ENCODE measurements at regions not wholly inside any gene's neighbourhood (a gene's known extent, or its start where the extent isn't known, plus 50 kb on each side); places are given as distances from the start of the nearest gene placed in this dataset.

DNA sequence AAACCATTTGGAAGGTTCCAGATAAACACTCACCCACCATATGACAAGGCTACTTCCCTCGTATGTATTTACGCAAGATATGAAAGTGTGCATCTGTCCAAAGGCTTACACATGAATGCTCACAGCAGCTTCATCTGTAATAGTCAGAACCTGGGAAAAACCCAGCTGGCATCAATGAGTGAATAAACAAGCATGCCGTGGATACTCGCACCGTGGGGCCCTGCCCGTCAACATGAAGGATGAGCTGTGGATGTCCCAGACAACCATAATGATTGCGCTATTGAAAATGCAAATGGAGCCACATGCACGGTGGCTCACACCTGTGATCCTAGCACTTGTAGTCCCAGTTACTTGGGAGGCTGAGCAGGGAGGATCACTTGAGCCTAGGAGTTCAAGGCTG is 60.6 kb upstream of the FCN1 start:
- no peak overlapping the region for H3K4me3 ChIP-seq (ENCODE audit: low read length)
- no peak overlapping the region for H3K4me2 ChIP-seq (ENCODE audit: low read length)
- no peaks in the 10 kb centered on the region for H3K36me3 ChIP-seq (ENCODE audit: insufficient read depth, low read length)
- H3K9me3 ChIP-seq (replicated peaks; ENCODE audit: low read length), result no peaks in the 10 kb centered on the region
- H3K9ac ChIP-seq (ENCODE audit: low read depth, low read length), result no peak overlapping the region
- H3K27me3 ChIP-seq (ENCODE audit: control insufficient read depth, insufficient read depth, low read length), result peaks cover 14% of the 10 kb centered on the region
- H3K4me1 ChIP-seq (ENCODE audit: control insufficient read depth, insufficient read depth, low read length), result no peaks in the 10 kb centered on the region

DNA sequence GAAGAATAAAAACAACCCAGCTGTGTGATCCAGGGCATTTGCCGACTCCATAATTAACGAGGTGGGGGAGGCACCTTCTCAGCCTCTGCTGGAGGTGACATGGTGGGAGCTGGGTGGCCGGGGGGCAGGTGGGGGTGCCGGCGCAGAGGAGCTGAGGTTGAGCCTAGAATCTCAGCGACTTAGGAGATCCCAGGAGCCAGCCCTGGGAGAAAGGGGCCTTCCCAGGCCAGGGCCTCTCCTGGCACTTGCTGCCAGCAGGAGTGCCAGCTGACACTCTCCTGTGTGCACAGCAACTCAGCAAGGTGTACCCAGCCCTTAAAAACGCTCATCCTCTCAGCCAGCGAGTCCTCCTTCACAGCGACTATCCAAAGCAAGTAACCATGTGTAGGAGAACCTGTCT is 62.8 kb upstream of the FCN1 start:
- Histone ChIP-seq H3K4me2 (ENCODE audit: low read length) (no peak overlapping the region), H3K27me3 (ENCODE audit: control insufficient read depth, insufficient read depth, low read length) (no peaks in the 10 kb centered on the region), H3K4me1 (ENCODE audit: control insufficient read depth, insufficient read depth, low read length) (no peaks in the 10 kb centered on the region), H3K9me3 (replicated peaks; ENCODE audit: low read length) (no peaks in the 10 kb centered on the region), H3K36me3 (ENCODE audit: insufficient read depth, low read length) (no peaks in the 10 kb centered on the region), H3K9ac (ENCODE audit: low read depth, low read length) (no peak overlapping the region), H3K4me3 (ENCODE audit: low read length) (no peak overlapping the region)

DNA sequence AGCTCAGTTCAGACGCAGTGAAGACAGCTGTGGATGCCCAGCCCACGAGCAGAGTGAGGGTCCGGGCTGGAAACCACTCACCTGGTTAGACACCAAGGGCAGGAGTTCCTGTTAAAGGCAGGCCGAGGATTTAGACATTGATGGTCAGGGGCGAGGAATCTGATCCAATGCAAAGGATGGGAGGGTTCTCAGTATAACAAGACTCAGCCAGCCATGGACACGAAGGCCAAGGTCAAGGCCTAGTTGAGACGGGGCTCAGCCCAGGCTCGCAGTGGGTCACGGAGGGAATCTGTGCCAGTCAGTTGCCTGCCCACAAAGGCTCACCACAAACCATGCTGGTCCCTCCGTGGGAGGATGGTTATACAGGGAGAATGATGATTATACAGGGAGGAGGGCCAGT is 63.3 kb upstream of the FCN1 start:
- no peaks in the 10 kb centered on the region for H3K4me1 ChIP-seq (ENCODE audit: control insufficient read depth, insufficient read depth, low read length)

DNA sequence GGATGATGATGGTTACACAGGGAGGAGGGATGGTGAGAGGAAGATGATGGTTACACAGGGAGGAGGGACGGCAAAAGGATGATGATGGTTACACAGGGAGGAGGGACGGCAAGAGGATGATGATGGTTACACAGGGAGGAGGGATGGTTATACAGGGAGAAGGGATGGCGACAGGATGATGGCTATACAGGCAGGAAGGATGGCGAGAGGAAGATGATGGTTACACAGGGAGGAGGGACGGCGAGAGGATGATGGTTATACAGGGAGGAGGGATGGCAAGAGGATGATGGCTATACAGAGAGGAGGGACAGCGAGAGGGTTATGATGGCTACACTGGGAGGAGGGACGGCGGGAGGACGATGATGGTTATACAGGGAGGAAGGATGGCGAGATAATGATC is 64.1 kb upstream of the FCN1 start:
- H3K9ac ChIP-seq (ENCODE audit: low read depth, low read length), result no peak overlapping the region
- H3K4me2 ChIP-seq (ENCODE audit: low read length), result no peak overlapping the region
- no peaks in the 10 kb centered on the region for H3K4me1 ChIP-seq (ENCODE audit: control insufficient read depth, insufficient read depth, low read length)
- H3K9me3 ChIP-seq (replicated peaks; ENCODE audit: low read length), result no peaks in the 10 kb centered on the region
- H3K27me3 ChIP-seq (ENCODE audit: control insufficient read depth, insufficient read depth, low read length), result no peaks in the 10 kb centered on the region
- no peaks in the 10 kb centered on the region for H3K36me3 ChIP-seq (ENCODE audit: insufficient read depth, low read length)
- no peak overlapping the region for H3K4me3 ChIP-seq (ENCODE audit: low read length)

More for the DNA sequence above, 63.3 kb upstream of the FCN1 start:
- H3K9me3 ChIP-seq (replicated peaks; ENCODE audit: low read length), result no peaks in the 10 kb centered on the region
- no peak overlapping the region for H3K9ac ChIP-seq (ENCODE audit: low read depth, low read length)
- H3K4me3 ChIP-seq (ENCODE audit: low read length), result no peak overlapping the region
- H3K27me3 ChIP-seq (ENCODE audit: control insufficient read depth, insufficient read depth, low read length), result no peaks in the 10 kb centered on the region
- no peak overlapping the region for H3K4me2 ChIP-seq (ENCODE audit: low read length)
- H3K36me3 ChIP-seq (ENCODE audit: insufficient read depth, low read length), result no peaks in the 10 kb centered on the region

DNA sequence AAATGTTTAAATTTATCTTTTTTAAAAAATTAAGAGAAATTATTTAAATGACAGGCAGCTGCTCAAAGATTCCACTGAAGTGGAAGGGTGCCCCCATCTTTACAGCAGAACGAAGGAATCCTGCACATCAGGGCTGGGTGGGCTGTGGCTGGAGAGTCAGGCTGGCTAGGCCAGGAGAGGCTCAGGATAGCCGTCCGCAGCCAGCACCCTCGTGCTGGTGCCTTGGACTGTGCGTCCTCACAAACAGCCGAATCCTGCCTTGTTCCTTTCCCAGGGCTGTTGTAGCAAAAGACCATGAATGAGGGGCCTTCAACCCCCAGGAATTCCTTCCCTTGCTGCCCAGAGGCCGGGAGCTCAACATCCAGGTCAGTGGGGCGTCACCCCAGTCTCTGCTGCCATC is 64.6 kb upstream of the FCN1 start:
- no peak overlapping the region for H3K4me2 ChIP-seq (ENCODE audit: low read length)
- H3K4me1 ChIP-seq (ENCODE audit: control insufficient read depth, insufficient read depth, low read length), result no peaks in the 10 kb centered on the region
- no peaks in the 10 kb centered on the region for H3K27me3 ChIP-seq (ENCODE audit: control insufficient read depth, insufficient read depth, low read length)
- no peak overlapping the region for H3K4me3 ChIP-seq (ENCODE audit: low read length)
- H3K9me3 ChIP-seq (replicated peaks; ENCODE audit: low read length), result no peaks in the 10 kb centered on the region
- H3K9ac ChIP-seq (ENCODE audit: low read depth, low read length), result no peak overlapping the region
- H3K36me3 ChIP-seq (ENCODE audit: insufficient read depth, low read length), result no peaks in the 10 kb centered on the region

DNA sequence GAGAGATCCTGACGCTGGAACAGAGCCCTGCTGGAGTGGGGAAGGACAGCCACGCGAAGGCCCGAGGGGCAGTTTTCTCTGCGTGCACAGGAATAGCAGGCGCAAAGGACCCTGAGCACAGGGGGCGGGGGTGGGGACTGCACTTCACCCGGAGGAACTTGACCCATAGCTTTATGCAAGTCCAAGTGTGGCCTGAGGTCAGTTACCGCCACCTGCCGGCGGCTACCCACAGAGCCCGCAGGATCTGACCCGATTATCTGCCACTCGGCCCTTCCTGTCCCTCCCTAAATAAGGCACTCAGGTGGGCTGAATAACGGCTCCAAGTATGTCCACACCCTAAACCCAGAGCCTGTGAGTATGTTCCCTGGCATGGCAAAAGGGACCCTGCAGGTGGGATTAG is 65.4 kb upstream of the FCN1 start:
- H3K36me3 ChIP-seq (ENCODE audit: insufficient read depth, low read length), result no peaks in the 10 kb centered on the region
- no peak overlapping the region for H3K4me3 ChIP-seq (ENCODE audit: low read length)
- no peaks in the 10 kb centered on the region for H3K4me1 ChIP-seq (ENCODE audit: control insufficient read depth, insufficient read depth, low read length)
- H3K27me3 ChIP-seq (ENCODE audit: control insufficient read depth, insufficient read depth, low read length), result no peaks in the 10 kb centered on the region
- no peak overlapping the region for H3K9ac ChIP-seq (ENCODE audit: low read depth, low read length)
- H3K9me3 ChIP-seq (replicated peaks; ENCODE audit: low read length), result no peaks in the 10 kb centered on the region
- no peak overlapping the region for H3K4me2 ChIP-seq (ENCODE audit: low read length)

DNA sequence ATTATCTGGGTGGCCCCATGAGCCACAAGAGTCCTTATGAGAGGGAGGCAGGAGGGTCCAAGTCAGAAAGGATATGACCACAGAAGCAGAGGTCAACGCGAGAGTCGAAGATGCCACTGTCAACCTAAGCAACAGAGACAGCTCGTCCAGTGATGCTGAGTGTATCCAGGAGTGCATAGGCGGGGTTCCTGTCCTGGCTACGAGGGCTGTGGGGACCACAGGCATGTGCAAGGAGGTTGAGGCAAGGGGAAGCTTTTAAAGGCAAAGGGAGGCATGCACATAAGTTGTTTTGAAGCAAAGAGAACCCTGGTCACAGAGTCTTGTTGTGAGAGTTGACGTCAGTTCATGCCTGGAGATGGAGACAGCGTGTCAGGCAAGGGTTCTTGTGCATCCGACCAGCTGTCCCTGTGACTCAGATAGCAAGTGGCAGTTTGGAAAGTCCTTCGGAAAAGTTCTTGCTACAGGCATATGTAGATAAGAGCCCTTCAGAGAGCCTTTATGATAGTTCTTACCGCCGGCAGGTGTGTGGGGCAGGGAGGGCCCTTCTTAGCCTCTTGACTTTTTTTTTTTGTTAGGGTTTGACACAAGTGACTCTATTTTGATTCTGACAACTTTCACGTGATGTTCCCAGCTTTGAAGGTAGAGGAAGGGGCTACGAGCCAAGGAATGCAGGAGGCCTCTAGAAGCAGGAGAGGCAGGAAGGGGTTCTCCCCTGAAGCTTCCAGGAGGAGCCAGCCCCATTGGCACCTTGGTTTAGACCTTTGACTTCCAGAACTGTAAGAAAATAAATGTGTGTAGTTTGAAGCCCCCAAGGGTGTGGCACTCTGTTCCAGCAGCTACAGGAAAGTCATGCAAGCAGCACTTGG is 66.0 kb upstream of the FCN1 start:
- Histone ChIP-seq H3K4me1 (ENCODE audit: control insufficient read depth, insufficient read depth, low read length) (no peaks in the 10 kb centered on the region), H3K36me3 (ENCODE audit: insufficient read depth, low read length) (no peaks in the 10 kb centered on the region), H3K9ac (ENCODE audit: low read depth, low read length) (no peak overlapping the region), H3K27me3 (ENCODE audit: control insufficient read depth, insufficient read depth, low read length) (no peaks in the 10 kb centered on the region), H3K4me3 (ENCODE audit: low read length) (no peak overlapping the region), H3K4me2 (ENCODE audit: low read length) (no peak overlapping the region), H3K9me3 (replicated peaks; ENCODE audit: low read length) (no peaks in the 10 kb centered on the region)

DNA sequence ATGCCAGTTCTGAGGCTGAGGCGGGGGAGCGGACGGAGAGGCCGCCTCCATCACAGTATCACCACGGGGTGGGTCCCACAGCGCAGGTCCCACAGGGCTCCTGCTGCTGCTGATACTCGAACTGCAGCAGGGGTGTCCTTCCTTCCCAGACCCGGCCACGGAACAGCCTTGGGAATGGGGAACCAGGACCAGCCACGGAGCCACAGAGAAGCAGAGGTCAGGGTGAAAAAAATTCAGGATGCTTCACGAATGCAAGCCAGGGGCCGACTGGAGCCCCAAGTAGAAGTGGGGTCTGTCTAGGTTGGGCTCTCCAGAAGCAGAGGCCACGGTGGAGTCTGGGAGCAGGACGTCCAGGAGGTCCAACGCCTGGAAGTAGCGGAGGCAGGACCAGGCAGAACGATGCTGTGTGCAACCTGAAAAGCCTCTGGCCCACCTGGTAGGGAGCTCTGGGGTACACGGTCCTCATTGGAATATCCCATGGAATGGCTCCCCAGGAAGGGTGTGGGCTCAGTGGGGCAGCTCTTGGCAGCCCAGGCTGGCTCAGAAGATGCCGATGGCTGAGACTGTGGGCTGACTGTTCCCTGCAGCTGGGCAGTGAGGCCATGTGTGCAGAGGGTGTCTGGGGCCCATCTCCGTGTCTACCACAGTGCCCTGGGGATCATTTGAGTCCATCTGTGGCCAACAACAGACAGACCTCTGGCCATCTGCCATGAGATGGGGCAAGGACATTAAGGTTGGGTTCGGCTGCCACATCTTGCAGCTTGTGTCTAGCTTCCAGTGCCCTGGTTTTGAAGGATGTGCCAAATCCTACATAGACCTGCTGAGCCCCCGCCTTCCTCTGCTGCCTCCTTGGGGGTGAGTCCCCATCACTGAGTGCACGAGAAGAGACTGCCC is 66.9 kb upstream of the FCN1 start:
- Histone ChIP-seq H3K27me3 (ENCODE audit: control insufficient read depth, insufficient read depth, low read length) (no peaks in the 10 kb centered on the region), H3K4me2 (ENCODE audit: low read length) (no peak overlapping the region), H3K4me1 (ENCODE audit: control insufficient read depth, insufficient read depth, low read length) (no peaks in the 10 kb centered on the region), H3K9me3 (replicated peaks; ENCODE audit: low read length) (no peaks in the 10 kb centered on the region), H3K36me3 (ENCODE audit: insufficient read depth, low read length) (no peaks in the 10 kb centered on the region), H3K4me3 (ENCODE audit: low read length) (no peak overlapping the region), H3K9ac (ENCODE audit: low read depth, low read length) (no peak overlapping the region)

DNA sequence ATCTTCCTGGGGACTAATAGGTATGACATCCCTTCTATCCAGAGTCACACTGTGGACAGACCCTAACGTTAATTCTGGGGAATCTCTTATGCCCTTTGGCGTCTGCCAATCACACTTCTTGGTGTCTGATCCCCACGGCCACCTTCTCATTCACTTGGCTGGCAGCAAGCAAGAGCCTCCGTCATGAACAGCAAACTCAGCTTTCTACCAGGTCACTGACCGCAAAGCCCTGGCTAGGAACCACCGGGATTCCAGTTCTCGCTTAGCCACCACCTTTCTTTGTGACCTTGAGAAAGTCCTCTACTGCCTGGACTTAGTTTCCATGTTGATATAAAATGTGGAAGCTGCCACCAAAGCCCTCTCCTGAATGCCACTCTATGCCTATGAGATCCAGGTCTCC is 67.7 kb upstream of the FCN1 start:
- H3K4me2 ChIP-seq (ENCODE audit: low read length), result no peak overlapping the region
- no peaks in the 10 kb centered on the region for H3K4me1 ChIP-seq (ENCODE audit: control insufficient read depth, insufficient read depth, low read length)

DNA sequence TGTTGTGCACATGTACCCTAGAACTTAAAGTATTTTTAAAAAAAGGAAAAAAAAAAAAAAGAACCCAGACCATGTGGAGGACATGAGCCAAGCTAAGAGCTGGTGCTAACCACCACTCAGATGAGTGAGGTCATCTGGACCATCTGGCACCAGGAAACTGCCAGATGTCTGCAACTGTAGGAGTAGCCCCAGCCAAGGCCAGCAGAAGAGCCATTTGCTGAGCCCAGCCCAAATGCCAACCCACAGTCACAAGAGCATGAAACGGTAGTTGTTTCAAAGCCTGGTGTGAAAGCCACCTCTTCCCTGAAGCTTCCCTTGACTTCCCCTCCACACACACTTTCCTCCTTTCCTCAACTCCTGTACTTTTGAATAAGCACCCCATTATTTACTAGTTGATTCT is 69.2 kb upstream of the FCN1 start:
- no peaks in the 10 kb centered on the region for H3K9me3 ChIP-seq (replicated peaks; ENCODE audit: low read length)
- H3K36me3 ChIP-seq (ENCODE audit: insufficient read depth, low read length), result no peaks in the 10 kb centered on the region
- no peak overlapping the region for H3K9ac ChIP-seq (ENCODE audit: low read depth, low read length)
- H3K4me3 ChIP-seq (ENCODE audit: low read length), result no peak overlapping the region
- no peaks in the 10 kb centered on the region for H3K27me3 ChIP-seq (ENCODE audit: control insufficient read depth, insufficient read depth, low read length)
- no peaks in the 10 kb centered on the region for H3K4me1 ChIP-seq (ENCODE audit: control insufficient read depth, insufficient read depth, low read length)
- H3K4me2 ChIP-seq (ENCODE audit: low read length), result no peak overlapping the region

More for the DNA sequence above, 67.7 kb upstream of the FCN1 start:
- Histone ChIP-seq H3K4me3 (ENCODE audit: low read length) (no peak overlapping the region), H3K36me3 (ENCODE audit: insufficient read depth, low read length) (no peaks in the 10 kb centered on the region), H3K9ac (ENCODE audit: low read depth, low read length) (no peak overlapping the region), H3K27me3 (ENCODE audit: control insufficient read depth, insufficient read depth, low read length) (no peaks in the 10 kb centered on the region), H3K9me3 (replicated peaks; ENCODE audit: low read length) (no peaks in the 10 kb centered on the region)

DNA sequence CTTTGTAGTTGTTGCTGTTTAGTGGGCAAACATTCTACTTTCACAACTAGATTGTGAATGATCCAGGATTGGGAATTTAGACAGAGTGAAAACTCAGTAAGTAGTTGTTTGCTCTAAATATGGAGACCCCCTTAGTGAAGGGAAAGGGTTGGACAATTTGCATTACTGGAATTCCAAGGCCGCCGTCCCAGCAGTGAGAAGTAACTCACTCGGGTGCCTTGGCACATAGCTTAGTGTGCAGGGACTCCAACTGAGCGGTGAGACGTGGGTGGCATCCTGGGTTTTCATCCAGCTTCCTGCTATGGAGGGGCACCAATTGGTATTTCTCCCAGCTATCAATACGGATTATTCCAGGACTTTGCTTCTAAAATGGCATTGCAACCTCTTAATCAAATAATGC is 69.7 kb upstream of the FCN1 start:
- Histone ChIP-seq H3K4me2 (ENCODE audit: low read length) (no peak overlapping the region), H3K4me1 (ENCODE audit: control insufficient read depth, insufficient read depth, low read length) (no peaks in the 10 kb centered on the region), H3K27me3 (ENCODE audit: control insufficient read depth, insufficient read depth, low read length) (no peaks in the 10 kb centered on the region), H3K4me3 (ENCODE audit: low read length) (no peak overlapping the region), H3K9ac (ENCODE audit: low read depth, low read length) (no peak overlapping the region), H3K9me3 (replicated peaks; ENCODE audit: low read length) (no peaks in the 10 kb centered on the region), H3K36me3 (ENCODE audit: insufficient read depth, low read length) (no peaks in the 10 kb centered on the region)

Measured in skeletal muscle satellite cell (primary cell).